ENCODE measurements at regions not wholly inside any gene's neighbourhood (a gene's known extent, or its start where the extent isn't known, plus 50 kb on each side); places are given as distances from the start of the nearest gene placed in this dataset.

DNA sequence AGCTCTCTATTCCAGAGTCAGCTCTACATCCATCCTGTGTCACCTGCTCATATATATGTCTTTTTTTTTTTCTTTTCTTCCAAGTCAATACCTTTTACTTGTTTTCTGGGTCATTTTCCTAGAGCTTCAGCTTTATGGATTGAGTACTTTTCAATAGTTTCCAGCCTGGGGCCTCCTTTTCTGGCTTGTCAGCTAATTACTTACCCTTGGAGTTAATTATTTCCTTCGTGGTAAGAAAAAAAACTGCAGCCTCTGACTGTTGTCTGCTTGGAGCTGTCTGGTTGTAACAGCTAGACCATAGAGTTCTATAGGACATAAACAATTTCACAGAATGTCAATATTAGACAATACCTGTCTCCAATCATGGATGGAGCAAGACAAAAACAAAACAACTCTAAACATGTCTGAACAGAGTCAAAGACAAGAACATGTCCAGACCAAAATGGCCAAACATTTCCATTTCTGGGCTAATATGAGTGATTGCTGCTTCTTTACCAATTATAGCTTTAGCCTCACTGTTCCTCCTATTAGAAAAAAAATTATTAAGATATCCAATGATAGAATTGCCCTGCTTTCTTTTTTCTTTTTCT lies 643.1 kb downstream of the SLC4A3 start:
- TF ChIP-seq, protein P1, sequence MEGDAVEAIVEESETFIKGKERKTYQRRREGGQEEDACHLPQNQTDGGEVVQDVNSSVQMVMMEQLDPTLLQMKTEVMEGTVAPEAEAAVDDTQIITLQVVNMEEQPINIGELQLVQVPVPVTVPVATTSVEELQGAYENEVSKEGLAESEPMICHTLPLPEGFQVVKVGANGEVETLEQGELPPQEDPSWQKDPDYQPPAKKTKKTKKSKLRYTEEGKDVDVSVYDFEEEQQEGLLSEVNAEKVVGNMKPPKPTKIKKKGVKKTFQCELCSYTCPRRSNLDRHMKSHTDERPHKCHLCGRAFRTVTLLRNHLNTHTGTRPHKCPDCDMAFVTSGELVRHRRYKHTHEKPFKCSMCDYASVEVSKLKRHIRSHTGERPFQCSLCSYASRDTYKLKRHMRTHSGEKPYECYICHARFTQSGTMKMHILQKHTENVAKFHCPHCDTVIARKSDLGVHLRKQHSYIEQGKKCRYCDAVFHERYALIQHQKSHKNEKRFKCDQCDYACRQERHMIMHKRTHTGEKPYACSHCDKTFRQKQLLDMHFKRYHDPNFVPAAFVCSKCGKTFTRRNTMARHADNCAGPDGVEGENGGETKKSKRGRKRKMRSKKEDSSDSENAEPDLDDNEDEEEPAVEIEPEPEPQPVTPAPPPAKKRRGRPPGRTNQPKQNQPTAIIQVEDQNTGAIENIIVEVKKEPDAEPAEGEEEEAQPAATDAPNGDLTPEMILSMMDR (IDR thresholded peaks at IDR 0.05) = no peak
- TF ChIP-seq POLR2A (IDR thresholded peaks at IDR 0.05) = no peak
